ENCODE measurements at regions not wholly inside any gene's neighbourhood (a gene's known extent, or its start where the extent isn't known, plus 50 kb on each side); places are given as distances from the start of the nearest gene placed in this dataset.

- H3K4me3 ChIP-seq, result no peak overlapping the region
- no peaks in the 10 kb centered on the region for H3K36me3 ChIP-seq (ENCODE audit: low read depth)
- DNase-seq, result no peak
- H3K9me3 ChIP-seq, result no peaks in the 10 kb centered on the region
- TF ChIP-seq, protein P1, sequence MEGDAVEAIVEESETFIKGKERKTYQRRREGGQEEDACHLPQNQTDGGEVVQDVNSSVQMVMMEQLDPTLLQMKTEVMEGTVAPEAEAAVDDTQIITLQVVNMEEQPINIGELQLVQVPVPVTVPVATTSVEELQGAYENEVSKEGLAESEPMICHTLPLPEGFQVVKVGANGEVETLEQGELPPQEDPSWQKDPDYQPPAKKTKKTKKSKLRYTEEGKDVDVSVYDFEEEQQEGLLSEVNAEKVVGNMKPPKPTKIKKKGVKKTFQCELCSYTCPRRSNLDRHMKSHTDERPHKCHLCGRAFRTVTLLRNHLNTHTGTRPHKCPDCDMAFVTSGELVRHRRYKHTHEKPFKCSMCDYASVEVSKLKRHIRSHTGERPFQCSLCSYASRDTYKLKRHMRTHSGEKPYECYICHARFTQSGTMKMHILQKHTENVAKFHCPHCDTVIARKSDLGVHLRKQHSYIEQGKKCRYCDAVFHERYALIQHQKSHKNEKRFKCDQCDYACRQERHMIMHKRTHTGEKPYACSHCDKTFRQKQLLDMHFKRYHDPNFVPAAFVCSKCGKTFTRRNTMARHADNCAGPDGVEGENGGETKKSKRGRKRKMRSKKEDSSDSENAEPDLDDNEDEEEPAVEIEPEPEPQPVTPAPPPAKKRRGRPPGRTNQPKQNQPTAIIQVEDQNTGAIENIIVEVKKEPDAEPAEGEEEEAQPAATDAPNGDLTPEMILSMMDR (IDR thresholded peaks at IDR 0.05), result no peak
- intact Hi-C loops (cut with DNase I, micrococcal nuclease), result no loop called here
- ATAC-seq, result no peak
- no peaks in the 10 kb centered on the region for H3K4me1 ChIP-seq (ENCODE audit: low read depth)
These were observed 1168.2 kb upstream of the ZEB2 start for GRCh38 chr2:145688156-145688555.

DNA sequence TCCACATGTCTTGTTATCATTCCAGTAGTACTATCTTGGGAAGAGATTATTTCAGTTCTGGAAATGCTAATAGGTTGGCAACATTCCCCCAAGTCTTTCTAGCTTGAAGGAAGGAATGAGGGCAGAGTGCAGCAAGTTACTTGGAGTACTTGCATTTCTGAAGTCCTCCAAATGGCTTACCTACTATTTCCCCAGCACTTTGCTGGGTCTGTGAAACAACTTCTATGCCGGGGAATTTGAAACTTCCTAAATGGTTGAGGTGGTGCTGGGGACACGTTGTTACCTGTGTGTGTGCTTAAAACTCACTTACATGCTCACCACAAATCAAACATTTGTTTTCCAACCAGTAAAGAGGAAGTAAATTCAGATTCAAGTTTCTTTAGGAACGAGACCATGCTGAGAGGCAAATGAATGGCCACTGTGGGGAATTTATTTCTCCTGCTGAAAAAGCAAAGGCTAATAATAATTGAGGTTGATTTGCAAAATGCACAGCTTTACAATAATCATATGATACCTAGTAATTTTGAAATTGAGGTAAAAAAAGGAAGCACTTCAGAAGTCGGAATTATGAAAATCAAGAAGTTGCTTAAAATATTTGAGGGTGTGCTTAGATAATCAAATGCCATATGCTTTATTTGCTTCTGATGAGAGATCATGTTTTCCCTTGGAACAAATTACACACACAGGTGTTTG lies 1167.7 kb upstream of the ZEB2 start:
- Histone ChIP-seq H3K9me3 (no peaks in the 10 kb centered on the region), H3K4me1 (ENCODE audit: low read depth) (no peaks in the 10 kb centered on the region), H3K4me3 (no peak overlapping the region), H3K36me3 (ENCODE audit: low read depth) (no peaks in the 10 kb centered on the region)
- intact Hi-C loops (cut with DNase I, micrococcal nuclease), result no loop called here
- no peak for DNase-seq
- no peak for ATAC-seq
- TF ChIP-seq, protein P1 (IDR thresholded peaks at IDR 0.05), result no peak

- intact Hi-C loops (cut with DNase I, micrococcal nuclease), result no loop called here
- ATAC-seq, result no peak
- H3K4me1 ChIP-seq (ENCODE audit: low read depth), result no peaks in the 10 kb centered on the region
- no peaks in the 10 kb centered on the region for H3K36me3 ChIP-seq (ENCODE audit: low read depth)
- no peak overlapping the region for H3K4me3 ChIP-seq
- no peak for DNase-seq
- TF ChIP-seq, protein P1 (IDR thresholded peaks at IDR 0.05), result no peak
- no peaks in the 10 kb centered on the region for H3K9me3 ChIP-seq
These were observed 1165.6 kb upstream of the ZEB2 start for GRCh38 chr2:145685383-145686050.

DNA sequence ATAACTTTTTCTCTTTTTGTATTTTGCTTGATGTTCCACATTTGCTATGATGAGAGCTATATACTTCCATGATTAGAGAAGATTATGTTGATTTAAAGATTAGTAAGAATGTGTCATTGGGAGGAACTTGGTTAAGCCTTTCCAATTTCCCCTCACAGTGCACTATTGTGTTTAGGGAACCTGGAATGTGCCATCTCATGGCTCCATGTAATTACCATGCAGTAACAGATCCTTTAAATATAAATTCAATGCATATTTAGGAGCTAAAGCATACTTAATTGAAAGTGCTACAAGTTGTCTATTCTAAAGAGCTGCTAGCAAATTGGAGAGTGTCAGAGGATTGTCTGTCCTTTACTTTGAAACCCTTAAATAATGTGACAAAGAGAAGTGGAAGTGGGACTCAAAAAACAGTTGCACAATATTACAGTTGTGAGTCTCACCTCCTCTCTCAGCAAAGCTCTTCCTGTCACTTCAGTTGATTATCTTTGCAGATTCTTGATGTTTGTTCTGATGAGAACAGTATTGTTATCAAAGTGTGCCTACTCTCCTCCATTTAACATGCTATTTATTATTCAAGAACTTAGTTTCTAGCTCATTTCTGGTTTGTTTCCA lies 1162.7 kb upstream of the ZEB2 start:
- no peak for ATAC-seq
- intact Hi-C loops (cut with DNase I, micrococcal nuclease), result no loop called here
- TF ChIP-seq, protein P1 (IDR thresholded peaks at IDR 0.05), result no peak

GRCh38 chr2:145680276-145680675 lies 1160.4 kb upstream of the ZEB2 start:
- Histone ChIP-seq H3K4me3 (no peak overlapping the region), H3K9me3 (no peaks in the 10 kb centered on the region), H3K4me1 (ENCODE audit: low read depth) (no peaks in the 10 kb centered on the region), H3K36me3 (ENCODE audit: low read depth) (no peaks in the 10 kb centered on the region)
- TF ChIP-seq, protein P1 (IDR thresholded peaks at IDR 0.05), result no peak
- ATAC-seq (no peak), DNase-seq (no peak)
- intact Hi-C loops (cut with DNase I, micrococcal nuclease), result no loop called here

More for the DNA sequence above, 1162.7 kb upstream of the ZEB2 start:
- DNase-seq, result no peak
- Histone ChIP-seq H3K4me1 (ENCODE audit: low read depth) (no peaks in the 10 kb centered on the region), H3K36me3 (ENCODE audit: low read depth) (no peaks in the 10 kb centered on the region), H3K9me3 (no peaks in the 10 kb centered on the region), H3K4me3 (no peak overlapping the region)

All from mucosa of descending colon (tissue), 3 donors.